Activated B cell treated with CpG ODN at 0.5 μM for 24 hours (primary cell): ENCODE measurements at regions not wholly inside any gene's neighbourhood (a gene's known extent, or its start where the extent isn't known, plus 50 kb on each side); places are given as distances from the start of the nearest gene placed in this dataset.

Experiments used
- ATAC-seq: fragments of 200-7000 bp; cut with Tn5 transposase; one replicate; pipeline ENCODE4 v1.10.0; 2021; ENCODE audit warnings: low read depth, mild to moderate bottlenecking, moderate library complexity
- CTCF ChIA-PET: fragments of 350-600 bp; sonication (Branson Sonifier 250); formaldehyde crosslinking; loops from one replicate; lab custom pipeline; 2021; ENCODE audit warnings: antibody characterized with exemption; lab: Charles Lee
- POLR2A ChIA-PET: fragments of 350-600 bp; sonication (Branson Sonifier 250); formaldehyde crosslinking; loops from one replicate; lab custom pipeline; 2021; ENCODE audit warnings: antibody characterized with exemption; lab: Charles Lee
- DNase-seq: peaks from one replicate; pipeline ENCODE4 v3.0.0; 2022
- H3K27ac Mint-ChIP-seq: one replicate; pipeline ENCODE4 v1.8.0; 2020; ENCODE audit warnings: mixed read lengths
- H3K27me3 Mint-ChIP-seq: one replicate; pipeline ENCODE4 v1.8.0; 2021; ENCODE audit warnings: mixed read lengths
- H3K36me3 Mint-ChIP-seq: one replicate; pipeline ENCODE4 v1.8.0; 2021; ENCODE audit warnings: low read depth, mixed read lengths
- H3K4me1 Mint-ChIP-seq: one replicate; pipeline ENCODE4 v1.8.0; 2021; ENCODE audit warnings: mixed read lengths
- H3K4me3 Mint-ChIP-seq: one replicate; pipeline ENCODE4 v1.8.0; 2020; ENCODE audit warnings: mild to moderate bottlenecking, mixed read lengths
- H3K9me3 Mint-ChIP-seq: one replicate; pipeline ENCODE4 v1.8.0; 2020; ENCODE audit warnings: mixed read lengths
- intact Hi-C: fragments of 100-400 bp; cut with micrococcal nuclease; formaldehyde crosslinking; loops from one replicate; pipeline ENCODE4 v1.15.1; 2024
- TF ChIP-seq, protein P1 (sequence below): fragments of 200-600 bp; IDR thresholded peaks from one replicate; pipeline ENCODE4 v1.8.0; 2022; ENCODE audit warnings: antibody characterized with exemption, mild to moderate bottlenecking

DNA sequence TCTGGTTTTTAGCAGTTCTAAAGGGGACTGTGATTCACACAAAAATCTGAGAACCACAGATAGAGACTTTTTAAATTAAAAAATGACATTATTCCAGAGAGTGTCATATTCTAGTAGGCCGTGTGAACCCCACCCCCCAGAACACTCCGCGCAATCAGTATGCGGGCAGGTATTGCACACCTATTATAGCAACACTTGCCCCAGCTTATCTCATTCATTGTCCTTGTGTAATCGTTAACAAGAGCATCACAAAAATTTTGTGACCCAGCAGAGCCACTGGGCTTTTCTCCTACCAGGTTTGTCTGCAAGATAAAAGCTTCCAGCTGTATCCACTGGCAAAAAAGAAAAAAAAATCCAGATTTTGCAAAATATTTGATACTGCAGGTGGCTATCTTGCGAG lies 394.1 kb upstream of the SMIM31 start:
- Mint-ChIP-seq H3K4me1 (no peaks in the 10 kb centered on the region), H3K9me3 (no peaks in the 10 kb centered on the region), H3K27ac (no peak overlapping the region), H3K27me3 (no peaks in the 10 kb centered on the region), H3K36me3 (no peaks in the 10 kb centered on the region), H3K4me3 (no peak overlapping the region)
- DNase-seq: no peak
- TF ChIP-seq, protein P1, sequence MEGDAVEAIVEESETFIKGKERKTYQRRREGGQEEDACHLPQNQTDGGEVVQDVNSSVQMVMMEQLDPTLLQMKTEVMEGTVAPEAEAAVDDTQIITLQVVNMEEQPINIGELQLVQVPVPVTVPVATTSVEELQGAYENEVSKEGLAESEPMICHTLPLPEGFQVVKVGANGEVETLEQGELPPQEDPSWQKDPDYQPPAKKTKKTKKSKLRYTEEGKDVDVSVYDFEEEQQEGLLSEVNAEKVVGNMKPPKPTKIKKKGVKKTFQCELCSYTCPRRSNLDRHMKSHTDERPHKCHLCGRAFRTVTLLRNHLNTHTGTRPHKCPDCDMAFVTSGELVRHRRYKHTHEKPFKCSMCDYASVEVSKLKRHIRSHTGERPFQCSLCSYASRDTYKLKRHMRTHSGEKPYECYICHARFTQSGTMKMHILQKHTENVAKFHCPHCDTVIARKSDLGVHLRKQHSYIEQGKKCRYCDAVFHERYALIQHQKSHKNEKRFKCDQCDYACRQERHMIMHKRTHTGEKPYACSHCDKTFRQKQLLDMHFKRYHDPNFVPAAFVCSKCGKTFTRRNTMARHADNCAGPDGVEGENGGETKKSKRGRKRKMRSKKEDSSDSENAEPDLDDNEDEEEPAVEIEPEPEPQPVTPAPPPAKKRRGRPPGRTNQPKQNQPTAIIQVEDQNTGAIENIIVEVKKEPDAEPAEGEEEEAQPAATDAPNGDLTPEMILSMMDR: no peak
- ChIA-PET POLR2A (no interaction called here), CTCF (interaction anchor here (0.9 kb wide), 1 partner anchor 8 kb away, joined by 3 read pairs; no protein-coding TSS in a partner anchor)
- ATAC-seq: no peak
- intact Hi-C loops: no loop called here

- no peaks in the 10 kb centered on the region for H3K9me3 Mint-ChIP-seq
- POLR2A ChIA-PET: no interaction called here
Observed at GRCh38 chr4:164368894-164369293, 385.0 kb upstream of the SMIM31 start.

GRCh38 chr4:164373021-164373420 lies 380.9 kb upstream of the SMIM31 start:
- H3K27ac Mint-ChIP-seq: no peak overlapping the region
- DNase-seq (no peak), ATAC-seq (no peak)
- H3K4me3 Mint-ChIP-seq: no peak overlapping the region
- ChIA-PET POLR2A (no interaction called here), CTCF (no interaction called here)
- no peaks in the 10 kb centered on the region for H3K36me3 Mint-ChIP-seq
- H3K9me3 Mint-ChIP-seq: no peaks in the 10 kb centered on the region
- intact Hi-C loops: no loop called here
- H3K4me1 Mint-ChIP-seq: no peaks in the 10 kb centered on the region
- TF ChIP-seq, protein P1: no peak
- no peaks in the 10 kb centered on the region for H3K27me3 Mint-ChIP-seq

More at GRCh38 chr4:164368894-164369293, 385.0 kb upstream of the SMIM31 start:
- Mint-ChIP-seq H3K27ac (no peak overlapping the region), H3K36me3 (no peaks in the 10 kb centered on the region), H3K27me3 (no peaks in the 10 kb centered on the region), H3K4me3 (no peak overlapping the region), H3K4me1 (no peaks in the 10 kb centered on the region)
- TF ChIP-seq, protein P1: no peak
- intact Hi-C loops: no loop called here
- DNase-seq (no peak), ATAC-seq (no peak)
- CTCF ChIA-PET: no interaction called here

DNA sequence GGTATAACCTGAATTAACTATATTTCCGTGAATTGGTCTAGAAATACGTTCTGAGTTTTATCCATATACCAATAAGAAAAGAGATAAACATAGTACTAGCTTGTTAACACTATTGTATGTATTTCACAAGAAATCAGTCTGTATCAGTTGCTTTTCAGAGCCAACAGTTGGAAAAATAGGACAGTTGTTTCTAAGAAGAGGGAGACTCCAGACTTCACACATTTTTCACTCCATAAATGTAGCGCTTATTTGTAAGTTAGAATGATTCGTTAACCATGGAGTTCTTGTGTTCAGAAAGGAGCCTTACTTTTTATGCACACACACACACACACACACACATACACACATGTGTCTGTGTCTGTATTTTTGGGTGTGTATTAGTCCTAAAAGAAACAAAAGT lies 376.7 kb upstream of the SMIM31 start:
- Mint-ChIP-seq H3K27me3 (peaks cover 6% of the 10 kb centered on the region), H3K4me3 (no peak overlapping the region), H3K27ac (no peak overlapping the region), H3K9me3 (no peaks in the 10 kb centered on the region), H3K36me3 (no peaks in the 10 kb centered on the region), H3K4me1 (no peaks in the 10 kb centered on the region)
- DNase-seq (no peak), ATAC-seq (no peak)
- intact Hi-C loops: no loop called here
- ChIA-PET CTCF (no interaction called here), POLR2A (no interaction called here)
- TF ChIP-seq, protein P1: no peak

GRCh38 chr4:164378361-164378760 lies 375.6 kb upstream of the SMIM31 start:
- Mint-ChIP-seq H3K27ac (no peak overlapping the region), H3K4me1 (no peaks in the 10 kb centered on the region), H3K27me3 (peaks cover 13% of the 10 kb centered on the region), H3K4me3 (no peak overlapping the region), H3K9me3 (no peaks in the 10 kb centered on the region), H3K36me3 (no peaks in the 10 kb centered on the region)
- intact Hi-C loops: no loop called here
- no peak for DNase-seq
- no peak for ATAC-seq
- TF ChIP-seq, protein P1: no peak
- POLR2A ChIA-PET: no interaction called here
- CTCF ChIA-PET: no interaction called here
